ENCODE measurements at regions not wholly inside any gene's neighbourhood (a gene's known extent, or its start where the extent isn't known, plus 50 kb on each side); places are given as distances from the start of the nearest gene placed in this dataset.

- ATAC-seq (no peak), DNase-seq (no peak)
- Histone ChIP-seq H3K27me3 (no peaks in the 10 kb centered on the region), H3K9me3 (no peaks in the 10 kb centered on the region), H3K4me3 (no peak overlapping the region), H3K36me3 (no peaks in the 10 kb centered on the region), H3K27ac (no peak overlapping the region), H3K4me1 (peaks cover 0 to 15% (median 0%) of the 10 kb centered on the region in 9 donors)
- intact Hi-C loops (cut with DNase I) = no loop called here
- 87 to 90% methylated on average over 6 of the region's 6 CpGs for WGBS, 2 donors
- TF ChIP-seq CTCF (IDR thresholded peaks at IDR 0.05) = no peak
These were observed 339.1 kb downstream of the RPS24 start for GRCh38 chr10:78372806-78373205.

- Histone ChIP-seq H3K4me1 (peaks cover 0 to 11% (median 0%) of the 10 kb centered on the region in 9 donors), H3K9me3 (peaks cover 0 to 7% (median 0%) of the 10 kb centered on the region in 11 donors), H3K4me3 (no peak overlapping the region), H3K27me3 (no peaks in the 10 kb centered on the region), H3K27ac (no peak overlapping the region), H3K36me3 (no peaks in the 10 kb centered on the region)
- DNase-seq (no peak), ATAC-seq (no peak)
- no peak for TF ChIP-seq CTCF (IDR thresholded peaks at IDR 0.05)
- intact Hi-C loops (cut with DNase I) = no loop called here
- WGBS, 2 donors = 84 to 89% methylated on average over 9 of the region's 9 CpGs
These were observed 340.8 kb downstream of the RPS24 start for GRCh38 chr10:78374331-78375028.

- 74 to 82% methylated on average over 17 of the region's 17 CpGs for WGBS, 2 donors
- peak in 7 of 8 donors; percentile 17 to 65 (median 31) for ATAC-seq
These were observed 342.5 kb downstream of the RPS24 start for GRCh38 chr10:78375854-78376785.

More at GRCh38 chr10:78375854-78376785, 342.5 kb downstream of the RPS24 start:
- H3K36me3 ChIP-seq = no peaks in the 10 kb centered on the region
- H3K9me3 ChIP-seq = peaks cover 0 to 7% (median 0%) of the 10 kb centered on the region in 11 donors
- H3K4me3 ChIP-seq = no peak overlapping the region
- no peak for DNase-seq
- intact Hi-C loops (cut with DNase I) = no loop called here
- H3K4me1 ChIP-seq = peaks cover 0 to 9% (median 0%) of the 10 kb centered on the region in 9 donors
- no peak for TF ChIP-seq CTCF (IDR thresholded peaks at IDR 0.05)
- H3K27ac ChIP-seq = no peak overlapping the region
- H3K27me3 ChIP-seq = no peaks in the 10 kb centered on the region
